Activated naive CD8-positive, alpha-beta T cell treated with anti-CD3 and anti-CD28 coated beads for 36 hours (primary cell): ENCODE measurements at regions not wholly inside any gene's neighbourhood (a gene's known extent, or its start where the extent isn't known, plus 50 kb on each side); places are given as distances from the start of the nearest gene placed in this dataset.

ENCODE experiments used
- DNase-seq: peaks from one replicate; pipeline ENCODE4 v3.0.0; 2021
- H3K27ac Mint-ChIP-seq: one replicate; pipeline ENCODE4 v1.8.0; 2022; ENCODE audit warnings: mild to moderate bottlenecking, moderate library complexity, mixed read lengths
- H3K27me3 Mint-ChIP-seq: one replicate; pipeline ENCODE4 v1.8.0; 2022; ENCODE audit warnings: mild to moderate bottlenecking, mixed read lengths
- H3K36me3 Mint-ChIP-seq: one replicate; pipeline ENCODE4 v1.8.0; 2021; ENCODE audit warnings: mild to moderate bottlenecking, mixed read lengths
- H3K4me1 Mint-ChIP-seq: one replicate; pipeline ENCODE4 v1.8.0; 2021; ENCODE audit warnings: mixed read lengths
- H3K4me3 Mint-ChIP-seq: one replicate; pipeline ENCODE4 v1.8.0; 2022; ENCODE audit warnings: mild to moderate bottlenecking, moderate library complexity, mixed read lengths
- H3K9me3 Mint-ChIP-seq: one replicate; pipeline ENCODE4 v1.8.0; 2022; ENCODE audit warnings: mixed read lengths

DNA sequence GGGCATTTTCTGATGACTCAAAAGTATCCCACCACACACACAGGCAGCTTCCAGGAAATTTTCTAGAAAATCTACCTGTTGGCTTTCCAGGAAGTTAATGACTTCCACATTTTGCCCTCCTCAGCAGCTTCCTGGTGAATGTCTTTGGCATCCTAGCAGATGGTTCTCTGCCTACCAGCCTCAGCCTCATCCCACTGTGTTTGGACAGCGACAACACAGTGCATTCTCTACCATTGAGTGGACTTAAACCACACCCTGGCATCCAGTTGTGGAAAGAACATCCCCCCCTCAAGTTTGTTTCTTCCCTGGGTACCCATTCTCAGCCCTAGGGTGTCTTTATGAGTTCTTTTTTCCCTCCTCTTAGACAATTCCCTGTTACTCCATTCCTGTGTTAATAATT is 50.8 kb upstream of the GADL1 start:
- Mint-ChIP-seq H3K36me3 (peaks cover 1% of the 10 kb centered on the region), H3K27me3 (no peaks in the 10 kb centered on the region), H3K4me3 (no peak overlapping the region), H3K9me3 (peaks cover 1% of the 10 kb centered on the region), H3K4me1 (peaks cover 1% of the 10 kb centered on the region), H3K27ac (no peak overlapping the region)
- DNase-seq: no peak

- H3K27me3 Mint-ChIP-seq: no peaks in the 10 kb centered on the region
- no peak overlapping the region for H3K4me3 Mint-ChIP-seq
- no peaks in the 10 kb centered on the region for H3K4me1 Mint-ChIP-seq
- no peaks in the 10 kb centered on the region for H3K9me3 Mint-ChIP-seq
- no peaks in the 10 kb centered on the region for H3K36me3 Mint-ChIP-seq
- DNase-seq: no peak
- H3K27ac Mint-ChIP-seq: no peak overlapping the region
These were observed 54.0 kb upstream of the GADL1 start for GRCh38 chr3:30948426-30948825.

GRCh38 chr3:30951826-30952225 is 57.4 kb upstream of the GADL1 start:
- no peaks in the 10 kb centered on the region for H3K4me1 Mint-ChIP-seq
- H3K27me3 Mint-ChIP-seq: no peaks in the 10 kb centered on the region
- H3K27ac Mint-ChIP-seq: no peak overlapping the region
- no peak for DNase-seq
- H3K36me3 Mint-ChIP-seq: no peaks in the 10 kb centered on the region
- no peaks in the 10 kb centered on the region for H3K9me3 Mint-ChIP-seq
- no peak overlapping the region for H3K4me3 Mint-ChIP-seq

DNA sequence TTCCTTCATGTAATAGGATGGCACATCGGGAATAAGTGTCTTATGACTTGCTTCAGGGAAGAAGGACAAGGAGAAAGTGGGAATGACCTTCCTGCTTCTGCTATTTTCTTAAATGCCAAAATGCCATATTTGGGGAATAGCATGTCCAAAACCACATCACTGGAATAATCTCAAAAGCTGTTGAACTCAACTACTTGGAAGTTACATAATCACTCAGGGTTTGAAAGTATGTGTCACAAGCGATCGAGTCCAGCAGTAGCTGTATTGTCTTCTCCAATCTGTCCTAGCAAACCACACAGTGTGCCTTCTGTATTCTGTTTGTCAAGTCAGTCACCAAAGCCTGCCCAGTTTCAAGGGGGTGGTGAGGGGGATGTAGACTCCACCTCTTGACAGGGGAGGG is 58.3 kb upstream of the GADL1 start:
- H3K9me3 Mint-ChIP-seq: no peaks in the 10 kb centered on the region
- H3K27me3 Mint-ChIP-seq: no peaks in the 10 kb centered on the region
- H3K27ac Mint-ChIP-seq: no peak overlapping the region
- no peak overlapping the region for H3K4me3 Mint-ChIP-seq
- no peak for DNase-seq
- H3K36me3 Mint-ChIP-seq: no peaks in the 10 kb centered on the region
- H3K4me1 Mint-ChIP-seq: no peaks in the 10 kb centered on the region

DNA sequence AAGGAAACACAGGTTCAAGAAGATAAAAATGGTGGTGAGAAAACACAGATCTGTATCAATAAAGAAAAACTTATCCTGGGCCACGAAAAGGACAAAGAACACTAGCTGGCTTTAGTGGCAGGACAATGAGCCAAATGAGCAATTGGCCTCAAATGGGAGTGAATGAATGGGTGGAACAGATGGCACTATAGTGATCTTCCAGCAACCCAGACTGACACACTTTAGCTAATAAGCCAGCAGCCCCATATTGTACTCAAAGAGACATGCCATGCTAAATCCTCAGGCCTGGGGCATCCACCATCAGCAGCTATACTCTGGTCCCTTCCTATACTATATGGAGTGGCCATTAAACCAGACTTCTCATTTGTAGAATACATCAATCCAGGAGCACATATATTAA is 60.0 kb upstream of the GADL1 start:
- Mint-ChIP-seq H3K4me1 (peaks cover 1% of the 10 kb centered on the region), H3K4me3 (no peak overlapping the region), H3K9me3 (peaks cover 6% of the 10 kb centered on the region), H3K27me3 (no peaks in the 10 kb centered on the region), H3K27ac (no peak overlapping the region), H3K36me3 (no peaks in the 10 kb centered on the region)
- DNase-seq: no peak

DNA sequence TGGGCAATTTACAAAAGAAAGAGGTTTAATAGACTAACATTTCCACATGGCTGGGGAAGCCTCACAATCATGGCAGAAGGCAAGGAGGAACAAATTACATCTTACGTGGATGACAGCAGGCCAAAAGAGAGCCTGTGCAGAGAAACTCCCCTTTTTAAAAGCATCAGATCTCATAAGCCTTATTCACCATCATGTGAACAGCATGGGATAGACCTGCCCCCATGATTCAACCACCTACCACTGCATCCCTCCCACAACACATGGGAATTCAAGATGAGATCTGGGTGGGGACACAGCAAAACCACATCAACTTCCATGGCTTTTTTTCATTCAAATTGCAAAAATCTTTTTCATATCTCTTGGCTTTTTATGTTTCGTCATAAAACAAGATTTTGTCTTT is 67.6 kb upstream of the GADL1 start:
- H3K27me3 Mint-ChIP-seq: peaks cover 11% of the 10 kb centered on the region
- H3K9me3 Mint-ChIP-seq: peaks cover 6% of the 10 kb centered on the region
- H3K36me3 Mint-ChIP-seq: no peaks in the 10 kb centered on the region
- H3K27ac Mint-ChIP-seq: no peak overlapping the region
- no peak overlapping the region for H3K4me3 Mint-ChIP-seq
- H3K4me1 Mint-ChIP-seq: peaks cover 9% of the 10 kb centered on the region
- DNase-seq: no peak

DNA sequence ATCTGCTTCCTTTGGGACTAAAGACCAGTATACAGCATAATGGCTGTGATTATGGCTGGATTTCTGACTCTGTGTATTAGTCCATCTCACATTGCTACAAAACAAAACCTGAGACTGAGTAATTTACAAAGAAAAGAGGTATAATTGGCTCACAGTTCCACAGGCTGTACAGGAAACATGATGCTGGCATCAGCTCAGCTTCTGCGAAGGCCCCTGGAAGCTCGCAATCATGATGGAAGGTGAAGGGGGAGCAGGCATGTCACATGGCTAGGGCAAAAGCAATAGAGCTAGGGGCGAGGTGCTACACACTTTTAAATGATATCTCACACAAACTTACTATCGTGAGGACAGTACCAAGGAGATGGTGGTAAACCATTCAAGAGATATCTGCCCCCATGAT is 68.0 kb upstream of the GADL1 start:
- peaks cover 9% of the 10 kb centered on the region for H3K4me1 Mint-ChIP-seq

GRCh38 chr3:30963223-30963722 is 68.8 kb upstream of the GADL1 start:
- no peak overlapping the region for H3K27ac Mint-ChIP-seq
- DNase-seq: no peak
- H3K4me1 Mint-ChIP-seq: peaks cover 9% of the 10 kb centered on the region
- H3K27me3 Mint-ChIP-seq: peaks cover 11% of the 10 kb centered on the region
- H3K4me3 Mint-ChIP-seq: no peak overlapping the region
- peaks cover 5% of the 10 kb centered on the region for H3K9me3 Mint-ChIP-seq
- H3K36me3 Mint-ChIP-seq: no peaks in the 10 kb centered on the region

More for the DNA sequence above, 68.0 kb upstream of the GADL1 start:
- peaks cover 6% of the 10 kb centered on the region for H3K9me3 Mint-ChIP-seq
- peaks cover 11% of the 10 kb centered on the region for H3K27me3 Mint-ChIP-seq
- no peak overlapping the region for H3K27ac Mint-ChIP-seq
- no peaks in the 10 kb centered on the region for H3K36me3 Mint-ChIP-seq
- H3K4me3 Mint-ChIP-seq: no peak overlapping the region
- DNase-seq: no peak

DNA sequence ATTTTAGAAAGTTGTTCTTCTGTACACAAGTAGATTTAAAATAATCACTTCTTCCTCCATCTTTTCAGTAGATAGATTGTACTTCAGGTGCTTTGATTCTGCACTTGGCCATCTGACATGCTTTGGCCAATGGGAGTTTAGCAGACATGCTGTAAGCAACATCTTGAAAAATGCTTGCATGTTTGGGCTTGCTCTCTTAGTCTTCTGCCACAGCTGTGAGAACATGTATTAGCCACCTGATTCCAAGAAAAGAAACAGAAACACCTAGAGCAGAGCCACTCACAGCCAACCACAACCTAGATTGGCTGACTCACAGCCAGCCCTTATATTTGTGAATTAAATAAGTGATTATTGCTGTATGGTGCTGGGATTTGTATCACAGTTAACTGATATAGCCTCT is 70.2 kb upstream of the GADL1 start:
- no peaks in the 10 kb centered on the region for H3K9me3 Mint-ChIP-seq
- DNase-seq: peak; percentile 8
- H3K4me1 Mint-ChIP-seq: peaks cover 6% of the 10 kb centered on the region
- no peak overlapping the region for H3K4me3 Mint-ChIP-seq
- H3K36me3 Mint-ChIP-seq: no peaks in the 10 kb centered on the region
- H3K27ac Mint-ChIP-seq: no peak overlapping the region
- peaks cover 11% of the 10 kb centered on the region for H3K27me3 Mint-ChIP-seq

DNA sequence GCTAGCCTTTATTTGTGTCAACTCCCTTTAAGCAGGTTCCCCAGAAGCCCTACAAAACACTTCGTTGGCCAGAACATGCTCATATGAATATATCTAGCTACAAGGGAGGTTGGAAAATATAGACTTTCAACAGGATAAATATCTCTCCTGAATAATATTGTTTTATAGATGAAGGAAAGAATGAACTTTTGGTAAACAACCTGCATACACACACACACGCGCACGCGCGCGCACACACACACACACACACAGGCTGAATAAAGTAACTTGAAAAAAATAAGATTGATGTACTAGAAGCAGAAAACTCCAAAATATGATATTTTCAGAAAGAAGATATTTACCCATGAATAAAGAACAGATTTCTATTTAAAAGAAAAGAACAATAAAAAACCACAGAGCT is 72.4 kb upstream of the GADL1 start:
- Mint-ChIP-seq H3K9me3 (no peaks in the 10 kb centered on the region), H3K27me3 (peaks cover 11% of the 10 kb centered on the region), H3K27ac (no peak overlapping the region), H3K4me3 (no peak overlapping the region), H3K4me1 (peaks cover 6% of the 10 kb centered on the region), H3K36me3 (no peaks in the 10 kb centered on the region)
- DNase-seq: no peak

- peaks cover 4% of the 10 kb centered on the region for H3K27me3 Mint-ChIP-seq
- DNase-seq: no peak
- H3K36me3 Mint-ChIP-seq: no peaks in the 10 kb centered on the region
- no peak overlapping the region for H3K27ac Mint-ChIP-seq
- no peaks in the 10 kb centered on the region for H3K4me1 Mint-ChIP-seq
- no peak overlapping the region for H3K4me3 Mint-ChIP-seq
- H3K9me3 Mint-ChIP-seq: no peaks in the 10 kb centered on the region
These were observed 75.7 kb upstream of the GADL1 start for GRCh38 chr3:30970183-30970582.

DNA sequence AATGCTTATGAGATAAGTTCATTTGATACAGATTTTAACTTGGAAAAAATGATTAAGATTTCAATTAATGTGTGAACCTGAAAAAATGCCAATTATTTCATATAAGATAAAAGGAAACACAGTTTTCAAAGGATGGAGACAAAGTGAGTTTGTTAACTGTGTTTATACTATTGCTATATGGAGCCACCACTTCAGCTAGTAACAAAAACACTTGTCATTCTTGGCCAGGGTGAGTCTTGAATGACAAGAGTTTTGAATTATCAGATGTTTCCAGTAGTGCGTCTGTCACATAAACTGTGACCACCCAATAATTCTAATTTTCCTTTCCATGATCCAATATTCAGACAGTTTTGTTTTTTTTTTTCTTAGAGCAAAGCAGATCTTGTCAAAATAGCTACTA is 78.0 kb upstream of the GADL1 start:
- no peak overlapping the region for H3K4me3 Mint-ChIP-seq
- H3K9me3 Mint-ChIP-seq: no peaks in the 10 kb centered on the region
- H3K27ac Mint-ChIP-seq: no peak overlapping the region
- H3K4me1 Mint-ChIP-seq: no peaks in the 10 kb centered on the region
- DNase-seq: no peak
- H3K36me3 Mint-ChIP-seq: no peaks in the 10 kb centered on the region
- no peaks in the 10 kb centered on the region for H3K27me3 Mint-ChIP-seq

DNA sequence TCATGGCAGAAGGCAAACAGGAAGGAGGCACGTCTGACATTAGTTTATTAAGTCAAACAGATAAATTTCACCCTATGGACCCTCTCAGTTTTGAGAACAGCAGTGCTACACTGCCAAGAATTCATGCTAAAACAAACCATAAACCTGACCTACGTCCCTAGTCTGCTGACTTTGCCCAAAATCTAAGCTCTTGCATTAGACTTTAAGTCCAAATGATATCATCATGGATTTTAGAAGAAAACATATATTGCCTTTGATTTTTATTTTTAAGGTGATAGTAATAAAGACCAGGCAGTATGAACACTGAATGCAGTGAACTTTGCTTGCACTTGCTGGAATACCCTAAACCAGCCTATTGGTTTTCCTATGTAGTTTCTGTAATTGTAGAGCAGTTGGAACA is 79.6 kb upstream of the GADL1 start:
- no peak overlapping the region for H3K27ac Mint-ChIP-seq
- no peak overlapping the region for H3K4me3 Mint-ChIP-seq
- no peak for DNase-seq
- H3K9me3 Mint-ChIP-seq: no peaks in the 10 kb centered on the region
- H3K4me1 Mint-ChIP-seq: no peaks in the 10 kb centered on the region
- H3K27me3 Mint-ChIP-seq: no peaks in the 10 kb centered on the region
- H3K36me3 Mint-ChIP-seq: no peaks in the 10 kb centered on the region

DNA sequence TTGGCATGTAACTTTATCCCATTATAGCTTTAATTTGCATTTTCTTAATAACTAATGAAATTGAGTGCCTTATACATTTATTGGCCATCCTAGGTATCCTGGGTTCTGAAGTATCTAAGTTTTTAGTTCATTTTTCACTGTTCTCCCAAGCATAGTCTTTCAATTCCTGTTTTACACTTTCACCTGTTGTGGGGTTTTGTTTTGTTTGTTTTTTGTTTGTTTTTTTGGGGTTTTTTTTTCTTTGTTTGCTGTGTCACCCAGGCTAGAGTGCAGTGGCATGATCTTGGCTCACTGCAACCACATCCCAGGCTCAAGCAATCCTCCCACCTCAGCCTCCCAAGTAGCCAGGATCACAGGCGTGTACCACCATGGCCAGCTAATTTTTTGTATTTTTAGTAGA is 83.1 kb upstream of the GADL1 start:
- no peaks in the 10 kb centered on the region for H3K27me3 Mint-ChIP-seq
- H3K9me3 Mint-ChIP-seq: no peaks in the 10 kb centered on the region
- H3K4me1 Mint-ChIP-seq: no peaks in the 10 kb centered on the region
- DNase-seq: no peak
- no peak overlapping the region for H3K27ac Mint-ChIP-seq
- H3K36me3 Mint-ChIP-seq: no peaks in the 10 kb centered on the region
- H3K4me3 Mint-ChIP-seq: no peak overlapping the region

GRCh38 chr3:30980993-30981392 is 86.5 kb upstream of the GADL1 start:
- Mint-ChIP-seq H3K9me3 (no peaks in the 10 kb centered on the region), H3K36me3 (no peaks in the 10 kb centered on the region), H3K4me1 (no peaks in the 10 kb centered on the region), H3K4me3 (no peak overlapping the region), H3K27ac (no peak overlapping the region), H3K27me3 (peaks cover 3% of the 10 kb centered on the region)
- no peak for DNase-seq

GRCh38 chr3:30982416-30983075 is 88.1 kb upstream of the GADL1 start:
- no peak overlapping the region for H3K4me3 Mint-ChIP-seq
- no peaks in the 10 kb centered on the region for H3K4me1 Mint-ChIP-seq
- H3K27ac Mint-ChIP-seq: no peak overlapping the region
- H3K27me3 Mint-ChIP-seq: peaks cover 3% of the 10 kb centered on the region
- H3K36me3 Mint-ChIP-seq: no peaks in the 10 kb centered on the region
- no peak for DNase-seq
- no peaks in the 10 kb centered on the region for H3K9me3 Mint-ChIP-seq
